Karpas-422 (cell line): ENCODE measurements at regions not wholly inside any gene's neighbourhood (a gene's known extent, or its start where the extent isn't known, plus 50 kb on each side); places are given as distances from the start of the nearest gene placed in this dataset.

Source experiments
- DNase-seq: peaks from one replicate; pipeline ENCODE4 v3.0.0-alpha.2; 2015
- H2AFZ ChIP-seq: fragments of 200-600 bp; sonication (generic); 2 replicates; pipeline ENCODE4 v1.6.1; 2014; ENCODE audit warnings: antibody characterized with exemption, low read length, mixed read lengths
- H3K27ac ChIP-seq: fragments of 200-600 bp; sonication (generic); 2 replicates; pipeline ENCODE4 v1.5.1; 2014; ENCODE audit warnings: mild to moderate bottlenecking, low read length, moderate library complexity
- H3K27me3 ChIP-seq: fragments of 200-600 bp; sonication (generic); 2 replicates; pipeline ENCODE4 v1.6.1; 2014; ENCODE audit warnings: low read length, mixed read lengths
- H3K36me3 ChIP-seq: fragments of 200-600 bp; sonication (generic); 2 replicates; pipeline ENCODE4 v1.6.1; 2014; ENCODE audit warnings: low read length, mixed read lengths; ENCODE audit not compliant: insufficient read depth
- H3K4me1 ChIP-seq: fragments of 200-600 bp; sonication (generic); 2 replicates; pipeline ENCODE4 v1.6.1; 2014; ENCODE audit warnings: mild to moderate bottlenecking, low read length, mixed read lengths
- H3K4me2 ChIP-seq: fragments of 200-600 bp; sonication (generic); 2 replicates; pipeline ENCODE4 v1.6.1; 2014; ENCODE audit warnings: low read length, low read depth, mild to moderate bottlenecking; ENCODE audit not compliant: poor library complexity, severe bottlenecking
- H3K4me3 ChIP-seq: fragments of 200-600 bp; sonication (generic); 2 replicates; pipeline ENCODE4 v1.5.1; 2014; ENCODE audit warnings: mild to moderate bottlenecking, antibody characterized with exemption, low read length, mixed read lengths
- H3K79me2 ChIP-seq: fragments of 200-600 bp; sonication (generic); 2 replicates; pipeline ENCODE4 v1.6.1; 2014; ENCODE audit warnings: mild to moderate bottlenecking, low read length, mixed read lengths
- H3K9ac ChIP-seq: fragments of 200-600 bp; sonication (generic); 2 replicates; pipeline ENCODE4 v1.6.0; 2014; ENCODE audit warnings: low read length
- H3K9me2 ChIP-seq: fragments of 200-600 bp; sonication (generic), shearing (Covaris generic); replicated peaks from 2 replicates; pipeline ENCODE4 v1.6.0; 2014; ENCODE audit warnings: mild to moderate bottlenecking, low read length, moderate library complexity; ENCODE audit not compliant: insufficient read depth
- H3K9me3 ChIP-seq: fragments of 300-700, 200-600 bp; sonication (generic); 2 replicates; pipeline ENCODE4 v1.6.1; 2014; ENCODE audit warnings: low read length, mixed read lengths
- H4K20me1 ChIP-seq: fragments of 200-600 bp; sonication (generic); 2 replicates; pipeline ENCODE4 v1.6.1; 2014; ENCODE audit warnings: mild to moderate bottlenecking, antibody characterized with exemption, low read length, low read depth; ENCODE audit not compliant: insufficient read depth

GRCh38 chr18:75544051-75544481, 116.6 kb upstream of the SMIM21 start:
- no peak for DNase-seq
- Histone ChIP-seq H3K4me1 (peaks cover 7% of the 10 kb centered on the region), H3K27ac (no peak overlapping the region), H3K79me2 (no peaks in the 10 kb centered on the region), H2AFZ (no peak overlapping the region), H3K4me2 (no peak overlapping the region), H3K27me3 (no peaks in the 10 kb centered on the region), H3K36me3 (no peaks in the 10 kb centered on the region), H3K9me3 (no peaks in the 10 kb centered on the region), H3K9me2 (no peaks in the 10 kb centered on the region), H3K9ac (no peak overlapping the region), H3K4me3 (no peak overlapping the region), H4K20me1 (no peaks in the 10 kb centered on the region)

- DNase-seq: no peak
- Histone ChIP-seq H3K27me3 (no peaks in the 10 kb centered on the region), H3K36me3 (no peaks in the 10 kb centered on the region), H3K9ac (no peak overlapping the region), H3K79me2 (no peaks in the 10 kb centered on the region), H3K27ac (no peak overlapping the region), H3K4me3 (no peak overlapping the region), H3K4me2 (no peak overlapping the region), H2AFZ (no peak overlapping the region), H3K4me1 (no peaks in the 10 kb centered on the region), H3K9me3 (no peaks in the 10 kb centered on the region), H4K20me1 (no peaks in the 10 kb centered on the region), H3K9me2 (0 out of 2 replicates have a peak, but pooled peaks cover 5% of the 10 kb centered on the region)
Observed at GRCh38 chr18:75538727-75539126, 111.2 kb upstream of the SMIM21 start.

- no peaks in the 10 kb centered on the region for H3K4me1 ChIP-seq
- H3K36me3 ChIP-seq: no peaks in the 10 kb centered on the region
- no peak overlapping the region for H3K4me2 ChIP-seq
- no peaks in the 10 kb centered on the region for H3K79me2 ChIP-seq
- no peak overlapping the region for H3K9ac ChIP-seq
- H3K27me3 ChIP-seq: no peaks in the 10 kb centered on the region
- H3K9me2 ChIP-seq: 0 out of 2 replicates have a peak, but pooled peaks cover 5% of the 10 kb centered on the region
- no peaks in the 10 kb centered on the region for H3K9me3 ChIP-seq
- H3K27ac ChIP-seq: no peak overlapping the region
- H4K20me1 ChIP-seq: no peaks in the 10 kb centered on the region
- H3K4me3 ChIP-seq: no peak overlapping the region
- no peak for DNase-seq
- no peak overlapping the region for H2AFZ ChIP-seq
Observed at GRCh38 chr18:75533950-75534349, 106.4 kb upstream of the SMIM21 start.

DNA sequence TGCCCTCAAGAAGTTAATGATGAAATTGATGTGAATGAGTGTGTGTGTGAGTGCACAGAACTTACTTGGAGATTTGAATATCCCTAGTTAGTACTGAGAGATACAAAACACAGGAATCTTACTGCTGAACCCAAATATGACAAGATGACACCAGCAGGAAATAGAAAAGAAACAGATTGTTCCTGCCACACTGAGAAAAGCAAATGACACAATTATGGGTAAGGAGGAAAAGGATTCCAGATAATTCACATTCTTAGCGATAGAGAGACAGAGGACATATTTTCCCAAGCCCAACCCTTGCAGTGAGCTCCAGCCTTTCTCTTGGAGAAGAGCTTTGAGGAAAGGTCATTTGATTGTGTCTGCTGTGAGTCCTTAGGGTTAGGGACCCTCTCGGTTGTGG, 105.7 kb upstream of the SMIM21 start:
- Histone ChIP-seq H3K4me3 (no peak overlapping the region), H3K36me3 (no peaks in the 10 kb centered on the region), H3K79me2 (no peaks in the 10 kb centered on the region), H2AFZ (no peak overlapping the region), H3K27ac (no peak overlapping the region), H3K9ac (no peak overlapping the region), H3K9me2 (0 out of 2 replicates have a peak, but pooled peaks cover 2% of the 10 kb centered on the region), H3K27me3 (no peaks in the 10 kb centered on the region), H4K20me1 (no peaks in the 10 kb centered on the region), H3K4me1 (no peaks in the 10 kb centered on the region), H3K9me3 (no peaks in the 10 kb centered on the region), H3K4me2 (no peak overlapping the region)
- no peak for DNase-seq

GRCh38 chr18:75531851-75532459, 104.5 kb upstream of the SMIM21 start:
- Histone ChIP-seq H2AFZ (no peak overlapping the region), H3K4me1 (no peaks in the 10 kb centered on the region), H3K27ac (no peak overlapping the region), H3K9me3 (no peaks in the 10 kb centered on the region), H3K9ac (no peak overlapping the region), H3K4me3 (no peak overlapping the region), H3K9me2 (no peaks in the 10 kb centered on the region), H3K79me2 (no peaks in the 10 kb centered on the region), H3K36me3 (no peaks in the 10 kb centered on the region), H3K27me3 (peaks cover 3% of the 10 kb centered on the region; the same call in 1 of the 2 replicates), H4K20me1 (no peaks in the 10 kb centered on the region), H3K4me2 (no peak overlapping the region)
- no peak for DNase-seq

- Histone ChIP-seq H3K4me3 (no peak overlapping the region), H3K9ac (no peak overlapping the region), H3K4me2 (no peak overlapping the region), H3K9me3 (no peaks in the 10 kb centered on the region), H3K9me2 (no peaks in the 10 kb centered on the region), H3K4me1 (no peaks in the 10 kb centered on the region), H3K79me2 (no peaks in the 10 kb centered on the region), H2AFZ (no peak overlapping the region), H3K27me3 (peaks cover 3% of the 10 kb centered on the region; the same call in 1 of the 2 replicates), H4K20me1 (no peaks in the 10 kb centered on the region), H3K27ac (no peak overlapping the region), H3K36me3 (no peaks in the 10 kb centered on the region)
- DNase-seq: no peak
Observed at GRCh38 chr18:75531212-75531850, 103.8 kb upstream of the SMIM21 start.

DNA sequence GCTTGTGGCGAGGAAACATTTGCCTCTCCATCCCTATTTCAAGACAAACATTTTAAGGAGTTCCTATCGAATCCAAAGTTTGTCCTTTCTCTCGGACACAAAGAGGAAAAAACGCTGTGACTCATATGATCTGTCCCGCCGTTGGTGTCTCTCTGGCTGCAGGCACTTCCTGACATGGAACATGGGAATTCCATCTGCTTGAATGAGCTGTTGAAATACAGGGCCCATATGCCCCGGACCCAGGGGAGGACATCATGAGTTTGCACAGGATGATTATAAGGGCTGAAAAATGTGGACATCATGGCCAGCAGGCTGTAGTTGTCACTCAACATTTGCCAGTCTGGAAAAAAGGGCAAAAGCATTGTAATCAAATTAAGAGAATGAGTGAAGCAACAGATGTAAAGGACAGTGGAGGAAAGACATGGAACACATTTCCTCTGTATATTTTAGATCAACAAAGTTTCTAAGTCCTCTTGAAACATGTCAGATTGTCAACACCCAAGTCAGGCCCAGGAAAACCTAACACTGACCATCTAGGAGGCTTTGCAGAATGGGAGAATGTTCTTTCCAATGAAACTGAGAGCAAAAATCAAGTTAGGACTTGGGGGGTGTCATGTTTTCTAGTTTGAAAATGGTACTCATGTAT, 103.2 kb upstream of the SMIM21 start:
- Histone ChIP-seq H3K27me3 (peaks cover 3% of the 10 kb centered on the region; the same call in 1 of the 2 replicates), H3K36me3 (no peaks in the 10 kb centered on the region)

GRCh38 chr18:75530118-75530517, 102.6 kb upstream of the SMIM21 start:
- Histone ChIP-seq H4K20me1 (no peaks in the 10 kb centered on the region), H3K4me2 (no peak overlapping the region), H3K27me3 (peaks cover 3% of the 10 kb centered on the region; the same call in 1 of the 2 replicates), H3K4me3 (no peak overlapping the region), H2AFZ (no peak overlapping the region), H3K9me2 (no peaks in the 10 kb centered on the region), H3K9me3 (no peaks in the 10 kb centered on the region), H3K9ac (no peak overlapping the region), H3K36me3 (no peaks in the 10 kb centered on the region), H3K4me1 (no peaks in the 10 kb centered on the region), H3K27ac (no peak overlapping the region), H3K79me2 (no peaks in the 10 kb centered on the region)
- DNase-seq: no peak

More for the DNA sequence above, 103.2 kb upstream of the SMIM21 start:
- H3K4me1 ChIP-seq: no peaks in the 10 kb centered on the region
- H3K9me3 ChIP-seq: no peaks in the 10 kb centered on the region
- no peak overlapping the region for H3K27ac ChIP-seq
- H2AFZ ChIP-seq: no peak overlapping the region
- no peak overlapping the region for H3K4me2 ChIP-seq
- H3K4me3 ChIP-seq: no peak overlapping the region
- no peaks in the 10 kb centered on the region for H4K20me1 ChIP-seq
- no peaks in the 10 kb centered on the region for H3K9me2 ChIP-seq
- no peak for DNase-seq
- no peaks in the 10 kb centered on the region for H3K79me2 ChIP-seq
- H3K9ac ChIP-seq: no peak overlapping the region
